ENCODE measurements at regions not wholly inside any gene's neighbourhood (a gene's known extent, or its start where the extent isn't known, plus 50 kb on each side); places are given as distances from the start of the nearest gene placed in this dataset.
"Not testable (repeated sequence)": the region's sequence is repeated elsewhere in the genome, so short reads cannot be mapped to it uniquely, and the experiment has no call there.

DNA sequence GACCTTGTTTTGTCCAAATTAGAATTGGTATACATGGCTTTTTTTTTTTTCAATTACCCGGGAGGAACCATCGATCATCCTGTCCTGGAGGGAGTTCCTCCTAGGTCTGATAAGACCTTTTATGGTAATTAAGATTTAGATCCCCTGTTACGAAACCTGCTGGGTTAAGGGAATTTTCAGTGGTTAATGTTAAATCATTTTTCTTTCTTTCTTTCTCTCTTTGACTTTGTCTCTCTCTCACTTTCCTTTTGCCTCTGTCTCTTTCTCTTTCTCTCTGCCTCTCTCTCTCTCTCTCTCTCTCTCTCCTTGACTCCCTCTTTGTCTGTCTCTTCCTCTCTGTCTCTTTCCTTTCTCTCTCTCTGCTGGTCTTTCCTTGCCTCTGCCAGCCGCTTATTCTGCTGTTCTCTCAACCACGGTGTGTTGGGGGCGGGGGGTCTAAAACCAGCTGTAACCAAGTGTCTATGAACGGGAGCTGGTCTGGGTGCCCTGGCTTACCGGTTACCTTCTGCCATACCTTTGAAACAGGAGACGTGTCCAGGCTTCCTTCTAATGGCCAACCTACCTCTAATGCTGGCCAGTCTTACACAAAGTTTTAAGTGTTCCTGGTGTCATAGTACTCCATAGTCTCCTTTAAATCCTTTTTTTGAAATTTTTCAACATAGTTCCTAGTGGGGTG, 815.1 kb downstream of the TRIB2 start:
- TF ChIP-seq CTBP1 (IDR thresholded peaks at IDR 0.05; ENCODE audit: borderline replicate concordance); ARNT (IDR thresholded peaks at IDR 0.05); HDGF (IDR thresholded peaks at IDR 0.05; ENCODE audit: borderline replicate concordance): not testable (repeated sequence)

All from HEK293T (cell line).